GM18511 (cell line): ENCODE measurements at regions not wholly inside any gene's neighbourhood (a gene's known extent, or its start where the extent isn't known, plus 50 kb on each side); places are given as distances from the start of the nearest gene placed in this dataset.
"Not testable (repeated sequence)": the region's sequence is repeated elsewhere in the genome, so short reads cannot be mapped to it uniquely, and the experiment has no call there.

Experiments
- ATAC-seq: cut with Tn5 transposase; IDR thresholded peaks from one replicate; pipeline ENCODE4 v1.9.1; 2021; ENCODE audit warnings: mild to moderate bottlenecking, moderate library complexity; ENCODE audit not compliant: unreplicated experiment

DNA sequence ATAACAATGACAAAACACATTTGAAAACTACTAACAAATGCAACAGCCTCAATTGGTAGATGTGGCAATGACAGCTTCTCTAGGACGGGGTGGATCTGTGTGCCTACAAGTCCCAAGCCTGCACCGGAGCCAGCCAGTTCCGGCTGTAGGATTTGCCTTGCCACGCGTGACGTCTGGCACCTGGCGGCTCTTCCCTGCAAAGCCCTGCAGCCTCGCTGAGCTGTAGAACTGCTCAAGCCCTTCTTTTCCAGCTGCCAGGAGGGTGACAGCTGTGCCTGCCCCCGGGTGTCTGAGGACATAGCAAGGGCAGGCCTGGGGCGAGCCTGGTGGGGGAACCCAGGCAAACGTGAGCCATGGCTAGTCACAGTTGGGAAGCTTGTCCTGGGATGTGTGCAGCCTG is 4388.0 kb upstream of the TPTE start:
- not testable (repeated sequence) for ATAC-seq

- ATAC-seq = not testable (repeated sequence)
Measured at GRCh38 chr21:6133852-6134630, 4387.3 kb upstream of the TPTE start.

DNA sequence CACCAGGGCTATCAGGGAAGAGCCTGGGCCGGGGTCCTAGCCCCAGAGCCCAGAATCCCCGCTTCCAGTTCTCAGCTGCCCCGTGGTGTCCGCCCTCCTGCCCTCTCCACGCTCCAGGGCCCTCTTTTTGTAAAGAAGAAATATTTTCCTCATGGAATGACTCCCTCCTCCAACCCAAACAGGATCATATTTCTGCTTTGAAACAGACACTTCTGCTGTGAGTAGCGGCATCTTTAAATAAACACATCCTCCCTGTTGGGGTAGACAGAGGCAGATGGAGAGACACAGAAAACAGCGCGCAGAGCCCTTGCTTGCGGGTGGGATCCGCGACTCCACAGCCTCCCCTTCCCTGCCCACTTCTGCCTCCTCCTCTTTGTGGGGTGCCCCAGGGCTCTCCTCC is 4384.7 kb upstream of the TPTE start:
- not testable (repeated sequence) for ATAC-seq

- ATAC-seq = peak; percentile 71
Measured at GRCh38 chr21:6138244-6139136, 4382.9 kb upstream of the TPTE start.

DNA sequence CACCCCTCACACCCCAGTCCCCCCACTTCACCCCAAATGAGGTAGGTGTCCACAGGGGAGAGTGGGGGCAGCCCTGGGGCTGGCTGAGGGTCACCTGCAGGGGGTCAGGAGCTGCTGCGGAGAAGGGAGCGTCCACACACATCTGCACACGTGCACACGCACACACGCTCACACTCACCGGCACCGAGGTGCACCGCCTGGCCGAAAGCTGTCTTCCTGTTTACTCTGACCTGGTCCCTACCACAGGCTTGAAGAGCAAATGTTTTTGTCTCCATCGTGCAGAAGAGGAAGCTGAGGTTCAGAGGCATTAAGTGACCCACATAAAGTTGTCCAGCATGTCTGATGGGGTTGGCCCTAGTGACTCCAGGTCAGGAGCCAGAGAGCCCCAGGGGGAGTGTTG is 4382.1 kb upstream of the TPTE start:
- ATAC-seq = not testable (repeated sequence)

DNA sequence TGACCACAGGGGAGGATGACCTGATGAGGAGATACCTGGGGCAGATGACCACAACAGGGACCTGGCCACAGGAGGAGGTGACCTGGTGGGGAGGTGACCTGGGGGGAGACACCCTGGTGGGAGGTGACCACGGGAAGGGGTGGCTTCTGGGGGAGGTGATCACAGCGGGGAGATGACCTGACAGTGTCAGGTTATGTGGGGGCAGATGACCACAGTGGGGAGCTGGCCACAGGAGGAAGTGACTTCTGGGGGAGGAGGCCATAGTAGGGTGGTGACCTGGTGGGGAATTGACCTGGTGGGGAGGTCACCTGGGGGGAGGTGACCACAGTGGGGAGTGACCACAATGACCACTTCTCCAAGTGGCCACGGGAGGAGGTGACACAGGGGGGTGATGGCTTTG is 4381.5 kb upstream of the TPTE start:
- ATAC-seq = not testable (repeated sequence)

DNA sequence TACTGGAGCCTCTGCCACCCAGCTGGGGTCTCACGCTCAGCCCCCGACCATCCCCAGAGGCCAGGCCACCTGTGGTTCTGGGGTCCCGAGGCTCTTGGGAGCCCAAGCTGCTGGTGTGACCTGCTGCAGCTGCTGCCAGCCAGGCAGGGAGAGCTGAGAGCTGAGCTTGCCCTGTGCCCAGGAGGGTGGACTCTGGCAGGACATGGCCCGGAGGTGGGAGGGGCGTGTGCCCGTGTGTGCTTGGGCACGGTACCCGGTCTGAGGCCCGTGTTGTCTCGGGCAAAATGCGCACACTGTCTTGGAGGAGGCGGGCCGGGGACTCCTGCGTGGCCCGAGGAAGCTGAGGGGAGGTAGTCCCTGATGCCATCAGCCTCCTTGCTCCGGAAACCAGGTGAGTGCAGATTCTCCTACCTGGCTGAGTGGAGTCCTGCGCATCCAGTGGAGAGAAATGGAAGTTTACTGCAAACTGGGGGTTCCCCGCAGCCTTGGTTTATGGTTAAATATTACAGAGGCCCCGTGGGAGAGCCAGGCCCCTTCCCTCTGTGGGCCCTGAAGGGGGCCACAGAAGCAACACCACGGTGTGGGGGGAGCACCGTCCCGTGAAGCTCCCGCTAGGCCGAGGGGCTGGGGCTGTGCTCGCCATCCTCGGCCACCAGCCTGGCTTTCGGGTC is 4380.8 kb upstream of the TPTE start:
- ATAC-seq = not testable (repeated sequence)

DNA sequence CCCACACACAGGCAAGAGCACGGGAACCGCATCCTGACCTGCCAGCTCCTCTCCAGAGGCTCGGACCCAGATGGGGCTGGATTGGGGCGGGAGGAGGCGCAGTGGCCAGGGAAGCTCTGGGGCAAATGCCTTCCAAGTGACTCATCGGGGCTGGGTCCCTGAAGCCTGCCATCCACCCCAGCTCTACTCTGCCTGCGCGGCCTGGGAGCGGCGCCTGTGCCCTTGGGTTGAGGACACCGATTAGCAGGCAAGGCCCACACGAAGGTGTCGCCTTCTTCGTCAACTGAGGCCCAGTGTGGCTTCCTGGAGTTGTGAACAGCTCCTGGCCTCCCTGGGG is 4380.3 kb upstream of the TPTE start:
- not testable (repeated sequence) for ATAC-seq

GRCh38 chr21:6153154-6153553 is 4368.2 kb upstream of the TPTE start:
- ATAC-seq = not testable (repeated sequence)

DNA sequence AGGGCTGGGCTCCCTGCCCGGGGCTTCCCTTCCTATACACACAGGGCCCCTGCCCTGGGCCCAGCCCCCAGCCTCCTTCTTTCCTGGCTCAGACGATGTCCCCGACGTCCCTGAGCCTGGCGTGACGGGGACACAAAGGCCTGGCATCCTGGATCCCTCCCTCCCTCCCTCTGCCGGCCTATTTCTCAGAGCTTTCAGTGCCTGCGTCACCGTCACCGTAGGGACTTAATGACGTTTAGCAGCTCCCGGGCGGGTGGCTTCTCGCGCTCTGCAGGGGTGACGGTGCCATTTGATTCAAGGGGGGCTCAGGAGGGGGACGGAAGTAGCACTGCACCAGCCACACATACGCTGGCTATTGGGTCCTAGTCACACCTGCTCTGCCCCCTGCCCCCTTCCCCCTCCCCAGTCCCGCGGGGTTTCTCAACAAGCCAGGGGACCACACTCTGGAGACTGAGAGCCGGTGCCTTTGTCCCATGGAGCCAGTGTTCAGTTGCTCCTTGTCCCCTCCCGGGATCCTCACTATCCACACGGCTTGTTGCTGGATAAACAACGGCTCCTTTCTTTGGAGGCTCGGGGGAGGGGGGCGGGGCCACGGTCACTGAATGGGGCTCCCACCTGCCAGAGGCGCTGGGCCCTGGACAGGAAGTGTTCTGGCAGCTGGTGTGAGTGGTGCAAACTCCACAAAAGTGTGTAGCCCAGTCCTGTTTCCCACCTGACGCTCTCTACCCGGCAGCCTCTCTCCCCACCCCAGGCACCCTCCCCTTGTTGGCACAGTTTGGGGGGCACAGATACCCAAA is 4366.7 kb upstream of the TPTE start:
- not testable (repeated sequence) for ATAC-seq

DNA sequence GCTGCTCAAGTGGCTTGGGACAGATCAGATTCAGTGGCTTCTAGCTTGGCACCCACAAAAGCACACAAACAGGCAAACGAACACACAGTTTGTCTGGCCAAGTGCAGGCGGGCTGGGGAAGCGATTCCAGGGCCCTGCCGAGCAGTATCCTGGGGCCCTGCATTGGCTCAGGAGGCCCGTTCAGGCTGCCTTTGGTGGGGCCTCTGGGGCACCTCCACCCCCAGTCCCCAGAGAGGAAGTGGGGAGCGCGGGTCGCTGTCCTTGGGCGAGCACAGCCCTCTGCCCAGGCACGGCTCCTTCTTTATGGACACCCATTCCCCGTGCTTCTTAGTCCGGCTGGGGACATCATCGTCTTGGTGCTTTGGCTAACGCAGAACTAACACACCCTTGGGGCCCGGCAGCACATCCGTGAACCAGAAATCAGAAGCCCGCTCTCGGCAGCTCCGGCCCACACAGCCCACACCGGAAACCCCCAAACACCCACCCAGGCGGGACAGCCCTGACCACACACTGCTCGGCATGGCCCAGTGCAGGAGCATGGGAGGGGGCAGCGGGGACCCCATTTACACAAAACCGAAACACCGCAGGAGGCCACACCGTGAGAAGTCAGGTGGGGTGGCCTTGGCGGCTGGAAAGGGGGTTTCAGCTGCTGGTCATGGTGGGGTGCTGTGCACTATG is 4364.5 kb upstream of the TPTE start:
- ATAC-seq = peak; percentile 65

- ATAC-seq = peak; percentile 20
Measured at GRCh38 chr21:6157515-6157914, 4363.9 kb upstream of the TPTE start.

- not testable (repeated sequence) for ATAC-seq
Measured at GRCh38 chr21:6158171-6158570, 4363.2 kb upstream of the TPTE start.
